ENCODE measurements at regions not wholly inside any gene's neighbourhood (a gene's known extent, or its start where the extent isn't known, plus 50 kb on each side); places are given as distances from the start of the nearest gene placed in this dataset.

DNA sequence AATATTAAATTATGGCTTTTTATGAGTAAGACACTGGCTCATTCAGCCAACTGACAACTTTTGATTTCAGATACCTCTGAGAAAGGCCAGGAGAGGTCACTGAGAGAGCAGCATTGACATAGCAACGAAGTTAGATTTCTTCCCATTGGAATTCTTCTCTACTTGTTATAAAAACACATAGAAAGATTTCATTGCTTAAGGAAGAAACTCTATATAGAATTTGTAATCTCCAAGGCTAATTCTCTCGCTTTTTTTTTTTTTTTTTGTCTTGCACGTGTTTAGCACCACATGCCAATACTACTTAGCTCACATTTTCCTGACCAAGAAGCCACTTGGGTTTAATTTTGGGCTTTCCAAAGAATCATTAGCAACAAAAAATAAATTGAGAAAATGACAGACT is 233.7 kb downstream of the CALCRL start:
- TF ChIP-seq ZNF274 (IDR thresholded peaks at IDR 0.05; ENCODE audit: low read depth, low read length) (no peak), SUZ12 (IDR thresholded peaks at IDR 0.05; ENCODE audit: extremely low read depth, insufficient read depth, insufficient read length) (no peak)

All from NT2/D1 (cell line).